ENCODE measurements at regions not wholly inside any gene's neighbourhood (a gene's known extent, or its start where the extent isn't known, plus 50 kb on each side); places are given as distances from the start of the nearest gene placed in this dataset.

GRCh38 chr1:232225336-232226131, 404.4 kb downstream of the SIPA1L2 start:
- DNase-seq = no peak

DNA sequence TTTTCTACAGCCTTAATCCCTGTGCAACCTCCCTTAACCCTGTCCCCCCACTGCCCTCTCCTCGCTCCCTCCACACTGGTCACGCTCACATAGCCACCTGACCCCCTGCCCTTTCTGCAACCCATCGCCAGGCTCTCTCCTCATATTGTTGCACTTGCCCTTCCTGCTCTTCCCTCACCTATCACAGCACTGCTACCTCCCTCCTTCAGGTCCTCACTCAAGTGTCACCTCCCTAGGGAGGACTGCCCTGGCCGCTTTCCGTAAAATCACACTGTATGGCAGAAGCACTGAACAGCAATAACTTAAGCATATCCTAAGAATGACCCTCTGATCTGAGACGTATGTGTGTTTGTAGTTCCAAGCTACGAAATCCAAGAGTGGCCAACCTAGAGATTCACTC, 406.0 kb downstream of the SIPA1L2 start:
- DNase-seq = no peak

- no peak for DNase-seq
These were observed 406.7 kb downstream of the SIPA1L2 start for GRCh38 chr1:232223183-232223708.

- DNase-seq = no peak
These were observed 407.3 kb downstream of the SIPA1L2 start for GRCh38 chr1:232222614-232223013.

GRCh38 chr1:232221802-232222499, 408.0 kb downstream of the SIPA1L2 start:
- DNase-seq = no peak

DNA sequence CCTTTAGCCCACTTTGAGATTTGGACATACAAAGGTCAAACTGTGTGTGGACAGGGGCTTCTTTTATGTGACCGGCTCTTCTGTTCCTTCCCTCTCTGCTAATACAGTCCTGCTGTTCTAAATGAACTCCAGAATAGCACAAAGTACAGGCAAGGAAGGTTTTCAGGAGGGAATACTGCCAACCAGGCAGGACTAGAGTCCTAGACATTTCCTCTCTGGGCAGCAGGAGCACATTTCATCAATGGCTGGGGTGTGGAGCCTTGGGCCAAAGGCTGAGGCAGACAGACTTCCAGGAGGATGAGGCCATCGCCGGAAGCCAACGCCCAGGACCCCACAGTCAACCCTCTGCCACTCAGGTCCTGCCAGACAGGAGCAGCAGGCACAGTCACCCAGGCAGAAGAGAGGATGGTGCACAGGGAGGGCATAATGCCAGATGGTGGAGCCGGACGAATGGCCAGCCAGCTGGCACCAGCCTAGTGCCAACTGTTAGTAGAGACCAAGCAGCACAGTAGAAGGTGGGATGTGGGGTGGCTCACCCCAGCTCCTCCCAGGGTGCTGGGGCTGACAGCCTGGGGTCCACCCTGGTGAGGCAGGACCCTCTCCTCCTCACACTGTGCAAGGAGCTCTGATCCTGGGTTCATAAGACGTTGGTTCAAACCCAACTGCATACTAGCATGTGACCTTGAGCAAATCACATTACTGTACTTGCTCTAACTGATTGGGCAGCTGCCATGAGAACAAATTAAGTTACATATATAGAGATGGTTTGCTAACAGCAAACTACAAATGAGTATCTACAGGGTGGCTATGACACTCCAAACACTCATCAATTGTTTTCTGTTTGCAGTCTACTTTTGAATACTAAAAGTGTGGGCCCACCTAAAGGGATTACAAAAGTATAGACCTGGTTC, 410.7 kb downstream of the SIPA1L2 start:
- no peak for DNase-seq

GRCh38 chr1:232213928-232214327, 416.0 kb downstream of the SIPA1L2 start:
- no peak for DNase-seq

- DNase-seq = no peak
These were observed 417.7 kb downstream of the SIPA1L2 start for GRCh38 chr1:232212253-232212652.

- DNase-seq = no peak
These were observed 418.8 kb downstream of the SIPA1L2 start for GRCh38 chr1:232211149-232211548.

DNA sequence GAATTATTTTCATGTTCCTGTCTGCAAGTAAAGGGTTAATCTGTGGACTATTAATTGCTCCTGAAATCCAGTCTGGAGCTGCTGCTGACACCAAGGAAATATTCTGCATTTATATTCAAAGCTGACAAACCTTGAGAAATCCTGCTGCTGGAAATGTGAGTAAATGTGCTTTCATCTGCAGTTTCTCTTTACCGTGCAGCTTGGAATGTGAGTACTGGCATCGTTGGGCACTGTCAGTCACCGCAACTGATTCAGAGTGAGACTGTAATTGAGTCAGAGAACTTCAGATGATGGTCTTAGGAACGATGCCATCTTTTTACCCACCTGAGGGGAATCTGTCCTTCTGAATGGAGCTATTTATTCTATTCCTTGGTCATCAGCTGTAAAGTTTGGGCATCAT, 420.6 kb downstream of the SIPA1L2 start:
- no peak for DNase-seq

DNA sequence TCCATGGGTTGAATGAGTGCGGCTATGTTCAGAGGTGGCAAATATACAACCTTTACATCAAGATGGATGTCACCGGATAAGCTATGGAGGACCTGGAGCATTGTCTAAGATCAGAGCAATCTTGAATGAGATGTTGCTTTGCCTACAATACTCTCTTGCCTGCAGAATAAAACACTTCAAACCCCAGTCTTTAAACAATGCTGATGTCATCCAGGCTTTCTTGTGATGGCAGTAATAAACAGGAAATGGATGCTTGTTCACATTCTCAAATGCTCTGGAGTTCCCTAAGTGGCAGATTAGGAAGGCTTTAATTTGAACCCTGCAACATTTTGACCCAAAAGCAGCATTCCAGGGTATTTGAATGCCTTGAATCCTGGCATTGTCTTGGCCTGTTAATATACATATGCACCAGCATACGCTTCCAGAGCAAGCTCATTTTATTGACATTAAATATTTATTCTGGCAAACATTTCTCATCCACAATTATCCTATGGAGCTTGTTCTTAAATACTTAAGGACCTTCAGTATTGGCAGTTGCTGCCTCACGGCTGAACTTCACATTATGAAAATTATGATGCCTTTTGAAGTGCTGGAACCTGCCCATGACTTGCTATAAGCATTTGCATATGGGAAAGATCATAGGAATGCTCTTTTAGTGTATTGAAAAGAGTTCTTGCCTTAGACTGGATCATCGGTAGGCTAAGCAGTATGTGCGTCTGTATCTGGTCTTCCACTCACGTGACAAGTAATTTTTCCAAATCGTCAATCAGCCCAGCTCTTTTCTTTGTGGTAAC, 422.7 kb downstream of the SIPA1L2 start:
- DNase-seq = no peak

- no peak for DNase-seq
These were observed 425.7 kb downstream of the SIPA1L2 start for GRCh38 chr1:232204269-232204668.

DNA sequence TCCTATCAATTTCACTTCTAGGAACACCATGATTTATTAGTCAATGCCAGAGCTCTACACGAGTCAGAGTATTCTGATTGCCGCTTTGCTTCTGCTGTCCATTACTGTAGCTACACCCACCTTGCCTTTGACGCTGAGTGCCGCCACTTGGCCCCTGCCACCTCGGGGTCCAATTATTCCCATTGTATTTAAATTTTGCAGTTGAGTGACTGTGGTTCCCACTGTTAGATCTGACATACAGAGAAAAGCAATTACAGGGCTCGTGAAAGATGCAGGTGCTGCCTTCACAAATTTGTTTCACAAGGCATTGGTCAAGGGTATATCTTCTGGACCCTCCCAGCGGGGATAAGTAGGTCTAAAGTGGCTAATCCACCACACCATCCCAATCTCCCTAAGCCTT, 428.9 kb downstream of the SIPA1L2 start:
- DNase-seq = no peak

GRCh38 chr1:232196042-232196441, 433.9 kb downstream of the SIPA1L2 start:
- DNase-seq = no peak

DNA sequence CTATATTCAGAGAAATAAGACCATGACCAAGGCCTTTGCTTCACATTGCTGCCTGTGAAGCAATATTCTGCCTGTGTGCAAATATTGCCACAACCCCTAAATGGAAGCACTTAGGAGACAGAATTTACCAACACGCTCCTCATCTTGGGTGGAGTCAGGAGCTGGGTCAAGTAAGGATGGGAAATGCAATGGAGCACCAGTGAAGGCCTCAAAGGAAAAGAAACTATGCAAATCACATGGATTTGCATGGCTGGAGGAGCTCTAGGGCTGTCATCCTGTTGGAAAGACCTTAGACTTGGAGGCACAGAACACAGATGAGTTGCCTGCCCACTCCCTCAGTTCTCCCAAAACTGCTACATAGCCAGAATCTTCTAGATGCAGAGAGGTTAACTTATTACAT, 435.5 kb downstream of the SIPA1L2 start:
- DNase-seq = no peak

GRCh38 chr1:232193451-232193783, 436.5 kb downstream of the SIPA1L2 start:
- DNase-seq = no peak

GRCh38 chr1:232192781-232193450, 437.0 kb downstream of the SIPA1L2 start:
- DNase-seq = no peak

DNA sequence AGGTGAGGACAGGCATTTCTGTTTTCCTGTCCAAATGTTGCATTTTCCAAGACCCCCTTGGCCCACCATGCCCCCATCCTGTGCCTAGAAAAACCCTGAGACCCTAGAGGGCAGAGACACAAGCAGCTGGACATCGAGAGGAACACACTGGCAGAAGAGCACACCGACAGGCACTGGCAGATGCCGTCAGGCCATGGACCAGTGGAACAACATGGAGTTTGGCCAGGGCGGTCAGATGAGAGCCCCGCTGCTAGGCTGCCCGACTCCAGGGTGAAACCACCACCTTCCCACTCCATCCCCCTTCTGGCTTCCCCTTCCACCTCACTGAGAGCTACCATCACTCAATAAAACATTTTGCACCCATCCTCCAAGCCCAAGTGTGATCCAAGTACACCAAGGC, 438.4 kb downstream of the SIPA1L2 start:
- DNase-seq = no peak

- no peak for DNase-seq
These were observed 441.6 kb downstream of the SIPA1L2 start for GRCh38 chr1:232188318-232188717.

DNA sequence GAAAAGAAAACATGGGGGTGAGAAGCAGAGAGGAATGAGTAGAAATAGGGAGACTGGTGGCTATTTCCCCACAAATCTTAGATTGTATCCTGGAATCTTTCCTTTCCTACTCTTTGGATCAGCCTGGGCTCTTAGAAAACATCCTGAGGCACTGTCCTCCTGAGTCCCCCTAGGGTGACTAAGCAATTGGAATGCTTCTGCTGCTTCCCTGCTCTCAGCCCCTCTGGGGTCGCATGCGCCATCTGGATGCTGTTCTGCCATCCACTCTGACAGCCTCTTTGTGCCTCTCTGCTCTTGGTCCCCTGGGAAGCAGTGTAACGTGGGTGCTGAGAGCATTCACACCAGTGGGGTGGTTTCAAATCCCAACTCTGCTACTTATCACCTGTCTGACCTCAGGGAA, 443.0 kb downstream of the SIPA1L2 start:
- DNase-seq = no peak

DNA sequence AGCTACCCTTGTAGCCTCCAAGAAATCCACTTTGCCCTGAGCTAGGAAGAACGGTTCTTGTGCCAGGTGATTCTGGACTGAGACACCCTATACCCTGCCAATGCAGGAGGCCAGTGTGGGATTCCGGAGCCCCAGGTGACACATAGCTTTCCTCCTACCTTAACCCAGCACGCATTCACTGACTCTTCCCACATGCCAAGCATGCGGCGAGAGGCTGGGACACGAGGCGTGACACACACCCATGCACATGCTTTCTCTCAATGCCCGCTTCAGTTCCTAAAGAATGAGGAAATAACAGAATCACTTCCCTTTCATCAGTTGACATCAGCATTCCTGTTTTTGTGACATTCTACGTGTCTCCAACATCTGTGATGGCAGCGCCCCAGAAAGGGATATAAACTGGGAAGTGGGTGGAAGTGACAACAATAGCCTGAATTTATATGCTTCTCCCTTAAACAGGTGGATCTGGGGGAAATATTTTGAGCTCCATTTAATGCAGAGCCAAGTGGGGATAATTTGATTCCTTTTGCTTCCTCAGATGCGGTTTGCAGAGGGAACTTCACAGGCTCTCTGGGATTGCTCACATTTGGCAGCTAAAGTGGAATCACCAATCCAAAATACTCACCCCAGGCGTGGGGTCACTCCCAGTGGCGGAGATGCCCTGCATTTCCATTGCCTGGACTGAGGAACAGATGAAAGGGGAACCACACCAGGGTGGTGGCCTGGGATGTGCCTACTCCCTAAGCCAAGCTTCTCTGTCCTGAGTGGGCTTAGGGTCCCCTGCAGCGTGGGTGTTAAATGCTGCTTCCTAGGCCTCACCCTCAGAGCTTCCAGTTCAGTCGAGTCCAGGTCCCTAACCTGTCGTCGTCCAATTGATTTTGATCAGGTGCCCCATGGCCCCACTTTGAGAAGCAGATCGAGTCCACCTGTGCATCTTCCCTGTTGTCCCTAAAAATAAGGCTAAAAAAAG, 445.1 kb downstream of the SIPA1L2 start:
- no peak for DNase-seq
